HG02943 (cell line): ENCODE measurements at regions not wholly inside any gene's neighbourhood (a gene's known extent, or its start where the extent isn't known, plus 50 kb on each side); places are given as distances from the start of the nearest gene placed in this dataset.

Experiments used
- ATAC-seq: cut with Tn5 transposase; IDR thresholded peaks from one replicate; pipeline ENCODE4 v1.9.1; 2021; ENCODE audit warnings: mild to moderate bottlenecking, low read depth, moderate library complexity; ENCODE audit not compliant: unreplicated experiment

- ATAC-seq = no peak
Measured at GRCh38 chr7:21135437-21135836, 292.4 kb upstream of the SP4 start.

GRCh38 chr7:21137640-21138039 lies 290.2 kb upstream of the SP4 start:
- ATAC-seq = no peak

- ATAC-seq = no peak
Measured at GRCh38 chr7:21140622-21141021, 287.3 kb upstream of the SP4 start.

- no peak for ATAC-seq
Measured at GRCh38 chr7:21141476-21141875, 286.4 kb upstream of the SP4 start.

GRCh38 chr7:21142081-21142480 lies 285.8 kb upstream of the SP4 start:
- no peak for ATAC-seq

- ATAC-seq = no peak
Measured at GRCh38 chr7:21146642-21147423, 281.1 kb upstream of the SP4 start.

- ATAC-seq = no peak
Measured at GRCh38 chr7:21149809-21150208, 278.1 kb upstream of the SP4 start.

- ATAC-seq = no peak
Measured at GRCh38 chr7:21154614-21155013, 273.3 kb upstream of the SP4 start.

- ATAC-seq = no peak
Measured at GRCh38 chr7:21159506-21159905, 268.4 kb upstream of the SP4 start.

GRCh38 chr7:21160401-21160800 lies 267.5 kb upstream of the SP4 start:
- ATAC-seq = no peak

- ATAC-seq = no peak
Measured at GRCh38 chr7:21167942-21168341, 259.9 kb upstream of the SP4 start.

GRCh38 chr7:21169667-21170580 lies 258.0 kb upstream of the SP4 start:
- no peak for ATAC-seq

GRCh38 chr7:21172800-21173199 lies 255.1 kb upstream of the SP4 start:
- ATAC-seq = no peak

- no peak for ATAC-seq
Measured at GRCh38 chr7:21173436-21173835, 254.4 kb upstream of the SP4 start.

- no peak for ATAC-seq
Measured at GRCh38 chr7:21175714-21176113, 252.2 kb upstream of the SP4 start.

- no peak for ATAC-seq
Measured at GRCh38 chr7:21184942-21185652, 242.8 kb upstream of the SP4 start.

GRCh38 chr7:21185653-21186265 lies 242.1 kb upstream of the SP4 start:
- ATAC-seq = no peak

GRCh38 chr7:21191321-21192073 lies 236.4 kb upstream of the SP4 start:
- no peak for ATAC-seq

GRCh38 chr7:21192657-21193056 lies 235.2 kb upstream of the SP4 start:
- ATAC-seq = no peak

- ATAC-seq = no peak
Measured at GRCh38 chr7:21193895-21194294, 234.0 kb upstream of the SP4 start.
